GM21360 (cell line): ENCODE measurements at regions not wholly inside any gene's neighbourhood (a gene's known extent, or its start where the extent isn't known, plus 50 kb on each side); places are given as distances from the start of the nearest gene placed in this dataset.
"Not testable (repeated sequence)": the region's sequence is repeated elsewhere in the genome, so short reads cannot be mapped to it uniquely, and the experiment has no call there.

Source experiments
- ATAC-seq: cut with Tn5 transposase; IDR thresholded peaks from one replicate; pipeline ENCODE4 v1.9.1; 2021; ENCODE audit warnings: mild to moderate bottlenecking, moderate library complexity; ENCODE audit not compliant: unreplicated experiment

- no peak for ATAC-seq
Observed at GRCh38 chr4:86523333-86523732, 70.8 kb upstream of the PTPN13 start.

- ATAC-seq: not testable (repeated sequence)
Observed at GRCh38 chr4:86527713-86528112, 66.4 kb upstream of the PTPN13 start.

- ATAC-seq: no peak
Observed at GRCh38 chr4:86529436-86529835, 64.7 kb upstream of the PTPN13 start.

GRCh38 chr4:86530183-86530582 lies 63.9 kb upstream of the PTPN13 start:
- ATAC-seq: no peak

GRCh38 chr4:86531440-86531839 lies 62.7 kb upstream of the PTPN13 start:
- ATAC-seq: no peak

GRCh38 chr4:86532851-86533250 lies 61.3 kb upstream of the PTPN13 start:
- ATAC-seq: no peak

- ATAC-seq: no peak
Observed at GRCh38 chr4:86536151-86536550, 58.0 kb upstream of the PTPN13 start.

GRCh38 chr4:86542319-86543027 lies 51.6 kb upstream of the PTPN13 start:
- no peak for ATAC-seq

GRCh38 chr4:86543080-86543479 lies 51.0 kb upstream of the PTPN13 start:
- ATAC-seq: no peak

- ATAC-seq: no peak
Observed at GRCh38 chr4:86543560-86544309, 50.4 kb upstream of the PTPN13 start.

GRCh38 chr4:86544310-86544966 lies 49.7 kb upstream of the PTPN13 start:
- peak; percentile 87 for ATAC-seq
